ENCODE measurements at regions not wholly inside any gene's neighbourhood (a gene's known extent, or its start where the extent isn't known, plus 50 kb on each side); places are given as distances from the start of the nearest gene placed in this dataset.

DNA sequence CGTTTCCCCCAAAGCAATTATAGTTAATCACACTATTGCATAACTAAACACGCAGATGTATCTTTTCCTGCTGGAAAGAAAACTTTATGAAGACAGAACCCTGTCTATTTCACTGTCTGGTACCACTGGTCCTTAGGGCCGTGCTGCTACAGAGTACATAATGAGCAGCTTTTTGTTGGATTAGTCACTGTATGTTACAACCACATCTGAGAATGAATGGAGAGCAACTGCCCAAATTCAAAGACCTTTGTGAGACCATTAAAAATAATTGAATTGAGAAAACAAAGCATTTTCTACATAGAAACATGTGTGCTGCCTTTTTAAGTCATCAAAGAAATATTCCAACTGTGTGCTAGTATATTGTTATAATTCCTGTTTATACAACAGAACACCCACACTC is 111.3 kb upstream of the SORCS1 start:
- no peak for DNase-seq (ENCODE audit: low read depth)
- TF ChIP-seq, protein P1, sequence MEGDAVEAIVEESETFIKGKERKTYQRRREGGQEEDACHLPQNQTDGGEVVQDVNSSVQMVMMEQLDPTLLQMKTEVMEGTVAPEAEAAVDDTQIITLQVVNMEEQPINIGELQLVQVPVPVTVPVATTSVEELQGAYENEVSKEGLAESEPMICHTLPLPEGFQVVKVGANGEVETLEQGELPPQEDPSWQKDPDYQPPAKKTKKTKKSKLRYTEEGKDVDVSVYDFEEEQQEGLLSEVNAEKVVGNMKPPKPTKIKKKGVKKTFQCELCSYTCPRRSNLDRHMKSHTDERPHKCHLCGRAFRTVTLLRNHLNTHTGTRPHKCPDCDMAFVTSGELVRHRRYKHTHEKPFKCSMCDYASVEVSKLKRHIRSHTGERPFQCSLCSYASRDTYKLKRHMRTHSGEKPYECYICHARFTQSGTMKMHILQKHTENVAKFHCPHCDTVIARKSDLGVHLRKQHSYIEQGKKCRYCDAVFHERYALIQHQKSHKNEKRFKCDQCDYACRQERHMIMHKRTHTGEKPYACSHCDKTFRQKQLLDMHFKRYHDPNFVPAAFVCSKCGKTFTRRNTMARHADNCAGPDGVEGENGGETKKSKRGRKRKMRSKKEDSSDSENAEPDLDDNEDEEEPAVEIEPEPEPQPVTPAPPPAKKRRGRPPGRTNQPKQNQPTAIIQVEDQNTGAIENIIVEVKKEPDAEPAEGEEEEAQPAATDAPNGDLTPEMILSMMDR (IDR thresholded peaks at IDR 0.05; ENCODE audit: insufficient read depth, low read depth, low read length), result no peak
- no peak overlapping the region for H3K4me3 ChIP-seq (ENCODE audit: low read depth, low read length)

DNA sequence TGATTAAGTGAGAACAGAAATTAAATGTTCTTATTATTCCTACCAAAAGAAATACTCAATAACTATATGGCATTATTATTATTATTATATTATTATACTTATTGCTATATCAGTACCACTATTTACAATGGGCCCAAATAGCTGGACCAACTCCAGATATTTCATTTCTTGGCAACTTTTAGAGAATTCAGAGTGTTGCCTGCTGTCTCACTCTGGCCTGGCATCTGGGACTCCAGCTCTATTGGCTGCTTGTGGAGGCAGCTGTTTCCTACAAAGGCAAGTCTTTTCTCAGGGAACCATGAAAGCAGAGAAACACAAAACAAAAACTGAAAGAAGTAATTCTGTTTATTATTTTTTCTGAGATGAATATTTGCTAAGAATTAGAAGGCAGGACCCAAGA is 105.1 kb upstream of the SORCS1 start:
- DNase-seq (ENCODE audit: low read depth), result no peak
- TF ChIP-seq, protein P1 (IDR thresholded peaks at IDR 0.05; ENCODE audit: insufficient read depth, low read depth, low read length), result no peak
- H3K4me3 ChIP-seq (ENCODE audit: low read depth, low read length), result no peak overlapping the region

- DNase-seq (ENCODE audit: low read depth), result no peak
- no peak overlapping the region for H3K4me3 ChIP-seq (ENCODE audit: low read depth, low read length)
- TF ChIP-seq, protein P1 (IDR thresholded peaks at IDR 0.05; ENCODE audit: insufficient read depth, low read depth, low read length), result no peak
Observed at GRCh38 chr10:107264742-107265141, 100.2 kb upstream of the SORCS1 start.

DNA sequence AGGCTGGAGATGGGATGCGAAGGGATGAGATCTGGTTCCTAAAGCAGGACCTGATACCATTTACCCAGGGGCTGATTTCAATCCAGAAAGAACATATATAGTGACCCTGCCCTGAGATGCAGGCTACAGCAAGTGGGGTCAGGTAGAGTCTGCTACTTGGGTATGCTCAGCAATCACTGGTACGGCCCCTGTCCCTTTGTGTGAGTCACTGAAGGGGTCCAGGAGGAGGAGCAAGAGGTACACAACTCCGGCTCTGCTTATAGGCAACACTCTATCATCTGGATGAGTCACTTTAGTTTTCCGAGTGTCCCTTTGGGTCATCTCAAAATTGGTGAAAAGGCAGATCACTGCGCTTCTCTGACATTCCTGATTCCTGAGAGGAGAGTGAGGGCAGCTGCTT is 79.6 kb upstream of the SORCS1 start:
- TF ChIP-seq, protein P1 (IDR thresholded peaks at IDR 0.05; ENCODE audit: insufficient read depth, low read depth, low read length), result no peak
- H3K4me3 ChIP-seq (ENCODE audit: low read depth, low read length), result no peak overlapping the region
- no peak for DNase-seq (ENCODE audit: low read depth)

- no peak overlapping the region for H3K4me3 ChIP-seq (ENCODE audit: low read depth, low read length)
- no peak for DNase-seq (ENCODE audit: low read depth)
- TF ChIP-seq, protein P1 (IDR thresholded peaks at IDR 0.05; ENCODE audit: insufficient read depth, low read depth, low read length), result no peak
Observed at GRCh38 chr10:107238275-107238674, 73.8 kb upstream of the SORCS1 start.

- DNase-seq (ENCODE audit: low read depth), result peak; percentile 0
- no peak overlapping the region for H3K4me3 ChIP-seq (ENCODE audit: low read depth, low read length)
- TF ChIP-seq, protein P1 (IDR thresholded peaks at IDR 0.05; ENCODE audit: insufficient read depth, low read depth, low read length), result no peak
Observed at GRCh38 chr10:107232013-107232412, 67.5 kb upstream of the SORCS1 start.

DNA sequence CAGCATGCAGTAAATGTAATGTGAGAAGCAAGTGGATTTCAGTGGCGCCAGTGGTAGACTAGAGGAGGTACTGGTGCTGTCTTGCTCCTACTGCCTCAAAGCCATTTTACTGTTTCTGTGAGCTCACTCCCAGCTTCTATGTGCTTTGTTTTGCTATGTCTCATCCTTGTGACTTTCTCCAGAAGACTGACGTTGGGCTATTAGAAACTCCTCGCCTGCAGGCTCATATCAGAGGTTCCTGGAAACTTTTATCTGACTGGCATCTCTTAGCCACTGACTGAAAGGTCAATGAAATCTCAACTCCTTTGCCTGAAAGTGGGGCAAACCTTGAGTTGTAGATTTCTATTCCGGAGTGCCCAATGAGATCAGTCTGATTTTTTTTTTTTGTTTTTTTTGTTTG is 66.4 kb upstream of the SORCS1 start:
- TF ChIP-seq, protein P1 (IDR thresholded peaks at IDR 0.05; ENCODE audit: insufficient read depth, low read depth, low read length), result no peak
- H3K4me3 ChIP-seq (ENCODE audit: low read depth, low read length), result no peak overlapping the region
- no peak for DNase-seq (ENCODE audit: low read depth)

Data from fibroblast of villous mesenchyme (primary cell).